ENCODE measurements at regions not wholly inside any gene's neighbourhood (a gene's known extent, or its start where the extent isn't known, plus 50 kb on each side); places are given as distances from the start of the nearest gene placed in this dataset.

DNA sequence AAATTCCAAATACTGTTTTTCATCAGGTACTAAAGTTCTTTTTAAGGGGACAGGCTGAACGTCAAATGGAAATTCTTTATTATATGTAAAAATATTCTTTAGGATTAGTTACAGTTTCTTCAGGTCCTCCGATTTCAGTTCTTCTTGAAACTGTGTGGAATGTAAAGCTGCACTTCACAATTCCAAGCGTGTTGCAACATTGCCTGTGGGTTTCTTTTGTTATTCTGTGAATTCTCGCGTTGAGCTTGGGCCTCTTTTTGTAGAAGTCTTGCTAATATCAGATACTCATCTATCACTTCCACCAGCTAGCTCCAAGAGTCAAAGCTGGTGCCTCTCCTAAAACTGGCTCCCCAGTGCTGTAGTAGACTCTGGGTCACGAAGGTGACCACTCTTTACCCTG, 642.6 kb downstream of the METTL4 start:
- TF ChIP-seq, protein P1, sequence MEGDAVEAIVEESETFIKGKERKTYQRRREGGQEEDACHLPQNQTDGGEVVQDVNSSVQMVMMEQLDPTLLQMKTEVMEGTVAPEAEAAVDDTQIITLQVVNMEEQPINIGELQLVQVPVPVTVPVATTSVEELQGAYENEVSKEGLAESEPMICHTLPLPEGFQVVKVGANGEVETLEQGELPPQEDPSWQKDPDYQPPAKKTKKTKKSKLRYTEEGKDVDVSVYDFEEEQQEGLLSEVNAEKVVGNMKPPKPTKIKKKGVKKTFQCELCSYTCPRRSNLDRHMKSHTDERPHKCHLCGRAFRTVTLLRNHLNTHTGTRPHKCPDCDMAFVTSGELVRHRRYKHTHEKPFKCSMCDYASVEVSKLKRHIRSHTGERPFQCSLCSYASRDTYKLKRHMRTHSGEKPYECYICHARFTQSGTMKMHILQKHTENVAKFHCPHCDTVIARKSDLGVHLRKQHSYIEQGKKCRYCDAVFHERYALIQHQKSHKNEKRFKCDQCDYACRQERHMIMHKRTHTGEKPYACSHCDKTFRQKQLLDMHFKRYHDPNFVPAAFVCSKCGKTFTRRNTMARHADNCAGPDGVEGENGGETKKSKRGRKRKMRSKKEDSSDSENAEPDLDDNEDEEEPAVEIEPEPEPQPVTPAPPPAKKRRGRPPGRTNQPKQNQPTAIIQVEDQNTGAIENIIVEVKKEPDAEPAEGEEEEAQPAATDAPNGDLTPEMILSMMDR (IDR thresholded peaks at IDR 0.05; ENCODE audit: low read depth, low read length) = no peak
- TF ChIP-seq EZH2phosphoT487 (IDR thresholded peaks at IDR 0.05; ENCODE audit: low read depth) = no peak

All from OCI-LY3 (cell line).